HepG2 (cell line): ENCODE measurements at regions not wholly inside any gene's neighbourhood (a gene's known extent, or its start where the extent isn't known, plus 50 kb on each side); places are given as distances from the start of the nearest gene placed in this dataset.

Experiments used
- KIAA2018 ChIP-seq: sonication (generic); formaldehyde crosslinking; IDR thresholded peaks from 2 replicates; pipeline ENCODE4 v1.5.0; 2020; ENCODE audit warnings: mild to moderate bottlenecking, missing genetic modification reagents, borderline replicate concordance
- MAFG ChIP-seq: sonication (generic); formaldehyde crosslinking; IDR thresholded peaks from 2 replicates; pipeline ENCODE4 v1.5.1; 2020; ENCODE audit warnings: mild to moderate bottlenecking, missing genetic modification reagents
- ZBTB46 ChIP-seq: sonication (generic); formaldehyde crosslinking; IDR thresholded peaks from 2 replicates; pipeline ENCODE4 v1.4.0; 2020; ENCODE audit warnings: mild to moderate bottlenecking, missing genetic modification reagents, borderline replicate concordance

GRCh38 chr3:82208002-82208710 is 446.7 kb upstream of the GBE1 start (continued):
- TF ChIP-seq KIAA2018 (CRISPR knock-in tag) (no peak), MAFG (CRISPR knock-in tag) (no peak), ZBTB46 (CRISPR knock-in tag) (no peak)
- TF ChIP-seq, all 625 proteins: peak for 0
